NCI-H2196 treated with DMSO at 0.1 percent for 48 hours (cell line): ENCODE measurements at regions not wholly inside any gene's neighbourhood (a gene's known extent, or its start where the extent isn't known, plus 50 kb on each side); places are given as distances from the start of the nearest gene placed in this dataset.

Experiments
- DNase-seq: peaks from one replicate; lab custom pipeline; 2025; ENCODE audit not compliant: unreplicated experiment; lab: John Stamatoyannopoulos, UW

- DNase-seq, result no peak
Observed at GRCh38 chr11:127059286-127059685, 58.7 kb upstream of the KIRREL3 start.

DNA sequence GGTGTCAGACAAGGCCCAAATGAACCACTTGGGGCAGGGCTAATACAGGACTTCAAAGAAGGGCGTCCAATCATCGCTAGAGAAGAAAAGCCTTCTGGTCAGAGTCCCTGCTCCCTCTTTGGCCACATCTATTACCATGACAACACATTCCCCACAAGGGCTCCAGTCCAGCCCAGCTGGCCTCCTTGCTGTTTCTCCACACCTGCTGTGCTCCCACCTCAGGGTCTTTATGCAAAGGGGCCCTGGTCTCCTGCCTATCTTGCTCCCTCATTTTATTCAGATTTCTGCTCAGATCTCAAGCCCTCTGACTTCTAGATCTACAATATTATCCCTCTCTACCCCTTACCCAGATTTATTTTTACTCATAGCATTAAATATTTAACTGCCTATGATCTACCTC lies 58.0 kb upstream of the KIRREL3 start:
- DNase-seq, result no peak

DNA sequence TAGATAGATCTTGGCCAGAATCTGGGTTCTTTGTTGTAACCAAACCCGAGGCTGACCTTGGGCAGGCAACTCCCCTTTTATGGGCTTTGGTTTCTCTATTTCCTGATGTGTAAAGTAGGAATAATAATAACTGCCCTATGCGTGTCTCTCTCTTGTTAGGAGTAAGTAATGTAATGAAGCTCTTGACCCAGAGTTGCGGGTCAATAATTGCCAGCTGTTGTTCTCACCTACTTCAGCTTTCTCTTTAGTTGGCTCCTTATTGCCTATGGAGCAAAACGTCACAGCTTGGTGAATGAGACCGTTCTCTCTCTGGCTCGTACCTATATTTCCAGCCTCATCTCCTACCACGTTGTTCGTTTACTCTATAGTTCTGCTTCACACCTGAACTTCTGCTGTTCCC lies 56.6 kb upstream of the KIRREL3 start:
- no peak for DNase-seq

DNA sequence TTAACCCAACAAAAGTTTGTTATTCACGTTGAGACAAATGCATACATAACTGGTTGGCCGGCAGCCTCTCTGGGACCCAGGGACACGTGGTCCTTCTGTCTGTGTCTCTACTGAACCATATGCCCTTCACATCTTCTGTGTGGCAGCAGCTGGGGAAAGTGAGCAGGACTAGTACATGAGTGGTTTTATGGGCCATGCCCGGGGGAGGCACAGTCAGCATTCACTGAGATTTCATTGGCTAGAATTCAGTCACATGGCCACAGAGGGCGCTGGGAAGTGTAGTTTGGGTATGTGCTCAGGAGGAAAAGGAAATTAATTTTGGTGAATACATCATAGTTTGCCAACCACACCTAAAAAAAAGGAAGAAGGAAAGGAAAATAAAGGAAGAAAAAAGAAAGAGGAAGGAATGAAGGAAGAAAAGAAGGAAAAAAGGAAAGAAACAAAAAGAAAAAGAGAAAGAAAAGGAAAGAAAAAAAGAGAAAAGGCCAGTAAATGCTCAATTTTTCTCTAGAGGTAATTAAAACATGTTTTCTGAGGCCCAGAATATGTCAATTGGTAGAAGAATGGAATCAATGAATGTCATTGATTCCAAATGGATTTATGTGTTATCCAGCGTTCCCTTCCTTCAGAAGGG lies 55.9 kb upstream of the KIRREL3 start:
- DNase-seq, result no peak

DNA sequence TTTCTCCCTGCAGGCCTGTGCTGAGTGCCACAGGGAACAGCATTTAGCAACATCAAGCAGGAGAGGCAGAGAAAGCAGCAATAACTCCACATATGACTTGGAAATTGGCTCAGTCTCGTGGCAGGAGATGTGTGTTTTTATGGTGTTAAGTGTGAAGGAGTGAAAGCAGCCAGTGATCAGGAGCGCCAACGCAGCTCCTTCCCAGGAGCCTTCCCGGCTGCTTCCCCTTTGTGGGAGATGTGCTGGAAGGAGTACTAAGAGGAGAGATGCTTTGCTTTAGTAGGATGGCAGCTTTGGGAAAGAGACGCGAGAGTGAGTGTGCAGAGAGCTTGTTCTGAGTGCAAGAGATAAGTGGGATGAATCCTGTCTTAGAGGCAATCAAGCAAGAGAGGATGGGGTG lies 54.7 kb upstream of the KIRREL3 start:
- no peak for DNase-seq

GRCh38 chr11:127054153-127054552 lies 53.6 kb upstream of the KIRREL3 start:
- DNase-seq, result no peak

DNA sequence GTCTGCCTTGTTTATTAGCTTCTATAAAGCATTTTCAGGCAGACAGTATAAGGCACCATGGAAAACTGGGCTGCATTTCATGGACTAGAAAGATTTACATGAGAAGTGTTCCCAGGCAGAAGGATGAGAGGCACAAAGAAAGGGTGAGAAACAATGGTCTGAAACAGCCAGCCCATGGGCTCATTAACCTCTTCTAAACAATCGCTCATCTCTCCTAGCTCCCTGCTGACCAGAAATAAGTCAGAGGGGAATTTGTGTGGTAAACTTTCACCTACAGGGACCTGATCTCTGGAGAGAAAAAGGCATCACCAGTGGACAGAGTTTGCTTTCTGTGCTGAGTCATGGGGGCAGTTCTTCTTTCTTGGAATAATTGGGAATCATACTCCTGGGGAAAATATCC lies 51.8 kb upstream of the KIRREL3 start:
- DNase-seq, result no peak
